HFFc6 (cell line): ENCODE measurements at regions not wholly inside any gene's neighbourhood (a gene's known extent, or its start where the extent isn't known, plus 50 kb on each side); places are given as distances from the start of the nearest gene placed in this dataset.

Experiments used
- DNase-seq: peaks from one replicate; pipeline ENCODE4 v3.0.0-alpha.2; 2018
- H3K27ac Mint-ChIP-seq: 2 replicates; pipeline ENCODE4 v1.8.0; 2020; ENCODE audit warnings: mild to moderate bottlenecking, mixed read lengths
- H3K27me3 Mint-ChIP-seq: 2 replicates; pipeline ENCODE4 v1.8.0; 2021; ENCODE audit warnings: mild to moderate bottlenecking, moderate library complexity, mixed read lengths; ENCODE audit not compliant: insufficient read depth
- H3K36me3 Mint-ChIP-seq: 2 replicates; pipeline ENCODE4 v1.8.0; 2021; ENCODE audit warnings: low read depth, mixed read lengths
- H3K4me1 Mint-ChIP-seq: 2 replicates; pipeline ENCODE4 v1.8.0; 2020; ENCODE audit warnings: low read depth, mixed read lengths
- H3K4me3 Mint-ChIP-seq: 2 replicates; pipeline ENCODE4 v1.8.0; 2020; ENCODE audit warnings: mild to moderate bottlenecking, moderate library complexity, mixed read lengths
- H3K9me3 Mint-ChIP-seq: 2 replicates; pipeline ENCODE4 v1.8.0; 2020; ENCODE audit warnings: mild to moderate bottlenecking, mixed read lengths
- TF ChIP-seq, protein P1 (sequence below): fragments of 200-600 bp; sonication (generic); IDR thresholded peaks from 2 replicates; pipeline ENCODE4 v1.5.0; 2021; ENCODE audit warnings: antibody characterized with exemption, mild to moderate bottlenecking

DNA sequence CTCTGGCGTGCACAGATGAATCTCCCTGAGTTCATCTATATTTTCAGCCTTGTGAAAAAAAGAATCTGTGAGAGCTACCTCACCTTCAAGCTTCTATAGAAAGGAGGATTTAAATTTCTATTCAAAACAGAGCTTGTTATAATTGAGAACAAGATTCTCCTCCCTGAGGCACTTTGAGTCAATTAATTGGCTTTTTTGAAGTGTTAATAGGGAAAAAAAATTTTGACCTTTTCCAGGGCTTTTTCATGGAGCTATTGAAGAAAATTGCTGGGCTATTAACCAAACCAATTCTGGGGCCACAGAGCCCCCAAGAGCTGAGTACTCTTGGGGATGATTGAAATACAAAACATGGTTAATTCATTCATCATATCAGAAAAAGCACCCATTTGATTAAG is 225.1 kb downstream of the CMPK2 start:
- Mint-ChIP-seq H3K36me3 (no peaks in the 10 kb centered on the region), H3K27me3 (no peaks in the 10 kb centered on the region), H3K9me3 (peaks cover 21% of the 10 kb centered on the region), H3K4me1 (no peaks in the 10 kb centered on the region), H3K27ac (no peak overlapping the region), H3K4me3 (no peak overlapping the region)
- TF ChIP-seq, protein P1, sequence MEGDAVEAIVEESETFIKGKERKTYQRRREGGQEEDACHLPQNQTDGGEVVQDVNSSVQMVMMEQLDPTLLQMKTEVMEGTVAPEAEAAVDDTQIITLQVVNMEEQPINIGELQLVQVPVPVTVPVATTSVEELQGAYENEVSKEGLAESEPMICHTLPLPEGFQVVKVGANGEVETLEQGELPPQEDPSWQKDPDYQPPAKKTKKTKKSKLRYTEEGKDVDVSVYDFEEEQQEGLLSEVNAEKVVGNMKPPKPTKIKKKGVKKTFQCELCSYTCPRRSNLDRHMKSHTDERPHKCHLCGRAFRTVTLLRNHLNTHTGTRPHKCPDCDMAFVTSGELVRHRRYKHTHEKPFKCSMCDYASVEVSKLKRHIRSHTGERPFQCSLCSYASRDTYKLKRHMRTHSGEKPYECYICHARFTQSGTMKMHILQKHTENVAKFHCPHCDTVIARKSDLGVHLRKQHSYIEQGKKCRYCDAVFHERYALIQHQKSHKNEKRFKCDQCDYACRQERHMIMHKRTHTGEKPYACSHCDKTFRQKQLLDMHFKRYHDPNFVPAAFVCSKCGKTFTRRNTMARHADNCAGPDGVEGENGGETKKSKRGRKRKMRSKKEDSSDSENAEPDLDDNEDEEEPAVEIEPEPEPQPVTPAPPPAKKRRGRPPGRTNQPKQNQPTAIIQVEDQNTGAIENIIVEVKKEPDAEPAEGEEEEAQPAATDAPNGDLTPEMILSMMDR: no peak
- no peak for DNase-seq

DNA sequence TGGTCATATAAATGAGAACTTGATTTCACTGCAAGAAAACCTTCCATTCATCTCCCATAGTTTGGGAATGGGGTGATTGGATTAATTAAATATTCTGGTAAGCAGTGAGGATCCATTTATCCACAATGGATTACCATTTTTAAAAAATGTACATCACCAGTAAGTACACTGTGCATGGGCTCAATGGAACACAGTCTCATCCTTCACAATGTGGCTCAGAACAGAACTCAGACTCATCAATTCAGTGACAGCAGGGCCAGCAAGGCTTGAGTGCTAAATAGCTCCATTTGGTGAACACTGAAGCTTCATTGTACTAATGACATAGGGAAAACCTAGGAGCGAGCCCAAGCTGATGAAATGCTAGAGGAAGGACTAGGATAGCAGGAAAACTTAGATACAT is 223.8 kb downstream of the CMPK2 start:
- H3K27ac Mint-ChIP-seq: no peak overlapping the region
- no peaks in the 10 kb centered on the region for H3K4me1 Mint-ChIP-seq
- peaks cover 2% of the 10 kb centered on the region; the same call in 1 of the 2 replicates for H3K27me3 Mint-ChIP-seq
- H3K9me3 Mint-ChIP-seq: peaks cover 25% of the 10 kb centered on the region
- H3K4me3 Mint-ChIP-seq: no peak overlapping the region
- no peak for DNase-seq
- TF ChIP-seq, protein P1: no peak
- H3K36me3 Mint-ChIP-seq: no peaks in the 10 kb centered on the region

DNA sequence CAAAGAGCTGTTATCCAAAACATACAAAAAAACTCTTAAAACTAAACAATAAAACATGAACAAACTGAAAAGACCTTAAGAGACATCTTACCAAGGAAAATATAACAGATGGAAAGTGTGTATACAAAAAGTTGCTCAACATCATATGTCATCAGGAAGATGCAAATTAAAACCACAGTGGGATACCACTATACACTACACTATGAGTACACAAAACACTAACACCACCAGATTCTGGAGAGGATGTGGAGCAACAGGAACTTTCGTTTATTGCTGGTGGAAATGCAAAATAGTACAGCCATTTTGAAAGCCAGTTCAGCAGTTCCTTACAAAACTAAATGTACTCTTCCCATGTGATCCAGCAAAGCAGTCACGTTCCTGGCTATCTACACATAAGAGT is 221.4 kb downstream of the CMPK2 start:
- Mint-ChIP-seq H3K9me3 (peaks cover 33% of the 10 kb centered on the region), H3K36me3 (peaks cover 5% of the 10 kb centered on the region; the same call in 1 of the 2 replicates), H3K4me3 (no peak overlapping the region), H3K4me1 (no peaks in the 10 kb centered on the region), H3K27ac (no peak overlapping the region), H3K27me3 (peaks cover 2% of the 10 kb centered on the region; the same call in 1 of the 2 replicates)
- TF ChIP-seq, protein P1: no peak
- no peak for DNase-seq

DNA sequence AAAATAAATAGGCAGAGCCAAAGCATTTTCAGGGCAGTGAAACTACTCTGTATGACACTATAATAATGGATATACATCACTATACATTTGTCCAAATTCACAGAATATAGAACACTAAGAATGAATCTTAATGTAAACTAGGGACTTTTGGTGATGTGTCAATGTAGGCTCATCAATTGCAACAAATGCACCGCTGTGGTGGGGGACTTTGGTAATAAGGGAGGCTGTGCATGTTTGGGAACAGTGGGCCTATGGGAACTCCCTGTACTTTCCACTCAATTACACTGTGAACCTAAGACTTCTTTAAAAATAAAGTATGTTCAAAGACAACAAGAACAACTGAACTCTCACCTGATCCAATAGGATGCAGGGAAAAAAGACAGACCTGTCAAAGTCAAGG is 220.7 kb downstream of the CMPK2 start:
- Mint-ChIP-seq H3K4me1 (no peaks in the 10 kb centered on the region), H3K9me3 (peaks cover 33% of the 10 kb centered on the region), H3K27me3 (peaks cover 2% of the 10 kb centered on the region; the same call in 1 of the 2 replicates), H3K36me3 (peaks cover 5% of the 10 kb centered on the region; the same call in 1 of the 2 replicates), H3K4me3 (no peak overlapping the region), H3K27ac (no peak overlapping the region)
- DNase-seq: no peak
- TF ChIP-seq, protein P1: no peak

DNA sequence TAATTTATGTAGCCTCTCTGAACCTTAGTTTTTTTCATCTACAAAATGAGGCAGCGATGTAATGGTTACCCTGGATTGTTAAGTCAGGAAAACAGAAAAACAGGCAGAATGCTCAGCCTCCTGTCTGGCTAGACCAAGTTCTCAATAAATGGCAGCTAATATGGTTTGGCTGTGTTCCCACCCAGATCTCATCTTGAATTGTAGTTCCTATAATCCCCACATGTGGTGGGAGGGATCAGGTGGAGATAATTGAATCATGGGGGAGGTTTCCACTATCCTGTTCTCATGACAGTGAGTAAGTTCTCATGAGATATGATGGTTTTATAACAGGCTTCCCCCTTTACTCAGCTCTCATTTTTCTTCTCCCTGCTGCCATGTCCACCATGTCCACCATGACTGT is 220.0 kb downstream of the CMPK2 start:
- H3K4me1 Mint-ChIP-seq: no peaks in the 10 kb centered on the region

More for the DNA sequence above, 220.0 kb downstream of the CMPK2 start:
- H3K27me3 Mint-ChIP-seq: peaks cover 2% of the 10 kb centered on the region; the same call in 1 of the 2 replicates
- H3K4me3 Mint-ChIP-seq: no peak overlapping the region
- peaks cover 27% of the 10 kb centered on the region for H3K9me3 Mint-ChIP-seq
- peaks cover 5% of the 10 kb centered on the region; the same call in 1 of the 2 replicates for H3K36me3 Mint-ChIP-seq
- DNase-seq: no peak
- H3K27ac Mint-ChIP-seq: no peak overlapping the region
- TF ChIP-seq, protein P1: no peak
